SK-N-SH treated with all-trans-retinoic acid at 6 μM for 48 hours (cell line): ENCODE measurements at regions not wholly inside any gene's neighbourhood (a gene's known extent, or its start where the extent isn't known, plus 50 kb on each side); places are given as distances from the start of the nearest gene placed in this dataset.
"Not testable (repeated sequence)": the region's sequence is repeated elsewhere in the genome, so short reads cannot be mapped to it uniquely, and the experiment has no call there.

Experiments
- ATAC-seq: fragments of 200-7000 bp; cut with Tn5 transposase; 3 replicates; pipeline ENCODE4 v1.9.1; 2020; ENCODE audit warnings: mild to moderate bottlenecking, moderate library complexity
- ARNTL ChIP-seq: fragments of 450-650 bp; formaldehyde crosslinking; IDR thresholded peaks from 2 replicates; pipeline ENCODE4 v1.5.0; 2020; ENCODE audit warnings: low read depth, mild to moderate bottlenecking, moderate library complexity, borderline replicate concordance
- BACH2 ChIP-seq: fragments of 250-450 bp; sonication (Bioruptor Pico); IDR thresholded peaks from 2 replicates; pipeline ENCODE4 v1.9.0; 2021; ENCODE audit warnings: mild to moderate bottlenecking, borderline replicate concordance
- CREB5 ChIP-seq: fragments of 250-450 bp; sonication (Bioruptor Pico); IDR thresholded peaks from 2 replicates; pipeline ENCODE4 v1.5.1; 2020; ENCODE audit warnings: low read depth, mild to moderate bottlenecking, moderate library complexity
- CSDC2 ChIP-seq: fragments of 250-450 bp; sonication (Bioruptor Pico); IDR thresholded peaks from 2 replicates; pipeline ENCODE4 v1.5.0; 2020; ENCODE audit warnings: mild to moderate bottlenecking, moderate library complexity
- ESRRG ChIP-seq: fragments of 250-450 bp; sonication (Bioruptor Pico); IDR thresholded peaks from 2 replicates; pipeline ENCODE4 v1.6.1; 2021; ENCODE audit warnings: mild to moderate bottlenecking
- GLIS3 ChIP-seq: fragments of 250-450 bp; sonication (Bioruptor Pico); IDR thresholded peaks from 2 replicates; pipeline ENCODE4 v1.5.0; 2020; ENCODE audit warnings: mild to moderate bottlenecking, moderate library complexity
- OSR1 ChIP-seq: fragments of 250-450 bp; sonication (Bioruptor Pico); IDR thresholded peaks from 2 replicates; pipeline ENCODE4 v1.8.0; 2022; ENCODE audit warnings: moderate library complexity, mild to moderate bottlenecking, inconsistent platforms
- PPARA ChIP-seq: fragments of 250-450 bp; sonication (Bioruptor Pico); IDR thresholded peaks from 2 replicates; pipeline ENCODE4 v1.5.0; 2020; ENCODE audit warnings: mild to moderate bottlenecking, borderline replicate concordance
- RARB ChIP-seq: fragments of 250-450 bp; sonication (Bioruptor Pico); IDR thresholded peaks from 2 replicates; pipeline ENCODE4 v1.8.0; 2021; ENCODE audit warnings: mild to moderate bottlenecking, moderate library complexity
- SNAI2 ChIP-seq: fragments of 250-450 bp; sonication (Bioruptor Pico); IDR thresholded peaks from 2 replicates; pipeline ENCODE4 v1.5.0; 2020; ENCODE audit warnings: mild to moderate bottlenecking, moderate library complexity
- TCF4 ChIP-seq: fragments of 250-450 bp; sonication (Bioruptor Pico); IDR thresholded peaks from 2 replicates; pipeline ENCODE4 v1.8.0; 2021; ENCODE audit warnings: mild to moderate bottlenecking, moderate library complexity, borderline replicate concordance
- TOX ChIP-seq: fragments of 250-450 bp; sonication (Bioruptor Pico); IDR thresholded peaks from 2 replicates; pipeline ENCODE4 v1.8.0; 2021; ENCODE audit warnings: mild to moderate bottlenecking, moderate library complexity, borderline replicate concordance
- ZC3H10 ChIP-seq: fragments of 250-450 bp; sonication (Bioruptor Pico); IDR thresholded peaks from 2 replicates; pipeline ENCODE4 v1.5.1; 2021; ENCODE audit warnings: mild to moderate bottlenecking, moderate library complexity
- ZFP30 ChIP-seq: fragments of 450-650 bp; formaldehyde crosslinking; IDR thresholded peaks from 2 replicates; pipeline ENCODE4 v1.5.0; 2022; ENCODE audit warnings: mild to moderate bottlenecking, moderate library complexity
- ZNF565 ChIP-seq: fragments of 450-650 bp; formaldehyde crosslinking; conservative IDR thresholded peaks from 2 replicates; pipeline ENCODE4 v1.5.0; 2020; ENCODE audit warnings: low read depth, mild to moderate bottlenecking, moderate library complexity
- ZNF70 ChIP-seq: fragments of 450-650 bp; formaldehyde crosslinking; IDR thresholded peaks from 2 replicates; pipeline ENCODE4 v1.5.0; 2020; ENCODE audit warnings: mild to moderate bottlenecking, moderate library complexity
- ZNF8 ChIP-seq: fragments of 450-650 bp; formaldehyde crosslinking; IDR thresholded peaks from 2 replicates; pipeline ENCODE4 v1.5.0; 2020; ENCODE audit warnings: mild to moderate bottlenecking, moderate library complexity
- TF ChIP-seq, protein P1 (sequence below): fragments of 250-450 bp; sonication (Bioruptor Pico); IDR thresholded peaks from 2 replicates; pipeline ENCODE4 v1.5.0; 2020; ENCODE audit warnings: mild to moderate bottlenecking, moderate library complexity
- TF ChIP-seq, protein P2 (sequence below): fragments of 250-450 bp; sonication (Bioruptor Pico); IDR thresholded peaks from 2 replicates; pipeline ENCODE4 v1.8.0; 2021; ENCODE audit warnings: low read depth, mild to moderate bottlenecking, moderate library complexity, borderline replicate concordance
- TF ChIP-seq, protein P3 (sequence below): fragments of 250-450 bp; sonication (Bioruptor Pico); IDR thresholded peaks from 2 replicates; pipeline ENCODE4 v1.5.1; 2021; ENCODE audit warnings: mild to moderate bottlenecking, moderate library complexity

GRCh38 chr2:224121406-224122067 lies 82.5 kb upstream of the SERPINE2 start:
- no peak for TF ChIP-seq GLIS3 (CRISPR knock-in tag)
- no peak for TF ChIP-seq BACH2 (CRISPR knock-in tag)
- no peak for TF ChIP-seq TCF4 (CRISPR knock-in tag)
- no peak for TF ChIP-seq PPARA (CRISPR knock-in tag)
- no peak for TF ChIP-seq ARNTL (CRISPR knock-in tag)
- no peak for TF ChIP-seq ZFP30 (CRISPR knock-in tag)
- no peak for TF ChIP-seq ZC3H10 (CRISPR knock-in tag)
- TF ChIP-seq, protein P1, sequence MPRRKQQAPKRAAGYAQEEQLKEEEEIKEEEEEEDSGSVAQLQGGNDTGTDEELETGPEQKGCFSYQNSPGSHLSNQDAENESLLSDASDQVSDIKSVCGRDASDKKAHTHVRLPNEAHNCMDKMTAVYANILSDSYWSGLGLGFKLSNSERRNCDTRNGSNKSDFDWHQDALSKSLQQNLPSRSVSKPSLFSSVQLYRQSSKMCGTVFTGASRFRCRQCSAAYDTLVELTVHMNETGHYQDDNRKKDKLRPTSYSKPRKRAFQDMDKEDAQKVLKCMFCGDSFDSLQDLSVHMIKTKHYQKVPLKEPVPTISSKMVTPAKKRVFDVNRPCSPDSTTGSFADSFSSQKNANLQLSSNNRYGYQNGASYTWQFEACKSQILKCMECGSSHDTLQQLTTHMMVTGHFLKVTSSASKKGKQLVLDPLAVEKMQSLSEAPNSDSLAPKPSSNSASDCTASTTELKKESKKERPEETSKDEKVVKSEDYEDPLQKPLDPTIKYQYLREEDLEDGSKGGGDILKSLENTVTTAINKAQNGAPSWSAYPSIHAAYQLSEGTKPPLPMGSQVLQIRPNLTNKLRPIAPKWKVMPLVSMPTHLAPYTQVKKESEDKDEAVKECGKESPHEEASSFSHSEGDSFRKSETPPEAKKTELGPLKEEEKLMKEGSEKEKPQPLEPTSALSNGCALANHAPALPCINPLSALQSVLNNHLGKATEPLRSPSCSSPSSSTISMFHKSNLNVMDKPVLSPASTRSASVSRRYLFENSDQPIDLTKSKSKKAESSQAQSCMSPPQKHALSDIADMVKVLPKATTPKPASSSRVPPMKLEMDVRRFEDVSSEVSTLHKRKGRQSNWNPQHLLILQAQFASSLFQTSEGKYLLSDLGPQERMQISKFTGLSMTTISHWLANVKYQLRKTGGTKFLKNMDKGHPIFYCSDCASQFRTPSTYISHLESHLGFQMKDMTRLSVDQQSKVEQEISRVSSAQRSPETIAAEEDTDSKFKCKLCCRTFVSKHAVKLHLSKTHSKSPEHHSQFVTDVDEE (CRISPR knock-in tag) = no peak
- no peak for TF ChIP-seq ZNF565 (CRISPR knock-in tag)
- TF ChIP-seq ESRRG = no peak
- TF ChIP-seq, protein P2, sequence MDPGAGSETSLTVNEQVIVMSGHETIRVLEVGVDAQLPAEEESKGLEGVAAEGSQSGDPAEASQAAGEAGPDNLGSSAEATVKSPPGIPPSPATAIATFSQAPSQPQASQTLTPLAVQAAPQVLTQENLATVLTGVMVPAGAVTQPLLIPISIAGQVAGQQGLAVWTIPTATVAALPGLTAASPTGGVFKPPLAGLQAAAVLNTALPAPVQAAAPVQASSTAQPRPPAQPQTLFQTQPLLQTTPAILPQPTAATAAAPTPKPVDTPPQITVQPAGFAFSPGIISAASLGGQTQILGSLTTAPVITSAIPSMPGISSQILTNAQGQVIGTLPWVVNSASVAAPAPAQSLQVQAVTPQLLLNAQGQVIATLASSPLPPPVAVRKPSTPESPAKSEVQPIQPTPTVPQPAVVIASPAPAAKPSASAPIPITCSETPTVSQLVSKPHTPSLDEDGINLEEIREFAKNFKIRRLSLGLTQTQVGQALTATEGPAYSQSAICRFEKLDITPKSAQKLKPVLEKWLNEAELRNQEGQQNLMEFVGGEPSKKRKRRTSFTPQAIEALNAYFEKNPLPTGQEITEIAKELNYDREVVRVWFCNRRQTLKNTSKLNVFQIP (CRISPR knock-in tag) = no peak
- TF ChIP-seq, protein P3, sequence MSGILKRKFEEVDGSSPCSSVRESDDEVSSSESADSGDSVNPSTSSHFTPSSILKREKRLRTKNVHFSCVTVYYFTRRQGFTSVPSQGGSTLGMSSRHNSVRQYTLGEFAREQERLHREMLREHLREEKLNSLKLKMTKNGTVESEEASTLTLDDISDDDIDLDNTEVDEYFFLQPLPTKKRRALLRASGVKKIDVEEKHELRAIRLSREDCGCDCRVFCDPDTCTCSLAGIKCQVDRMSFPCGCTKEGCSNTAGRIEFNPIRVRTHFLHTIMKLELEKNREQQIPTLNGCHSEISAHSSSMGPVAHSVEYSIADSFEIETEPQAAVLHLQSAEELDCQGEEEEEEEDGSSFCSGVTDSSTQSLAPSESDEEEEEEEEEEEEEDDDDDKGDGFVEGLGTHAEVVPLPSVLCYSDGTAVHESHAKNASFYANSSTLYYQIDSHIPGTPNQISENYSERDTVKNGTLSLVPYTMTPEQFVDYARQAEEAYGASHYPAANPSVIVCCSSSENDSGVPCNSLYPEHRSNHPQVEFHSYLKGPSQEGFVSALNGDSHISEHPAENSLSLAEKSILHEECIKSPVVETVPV (CRISPR knock-in tag) = no peak
- no peak for TF ChIP-seq ZNF8
- no peak for TF ChIP-seq RARB (CRISPR knock-in tag)
- no peak for ATAC-seq

DNA sequence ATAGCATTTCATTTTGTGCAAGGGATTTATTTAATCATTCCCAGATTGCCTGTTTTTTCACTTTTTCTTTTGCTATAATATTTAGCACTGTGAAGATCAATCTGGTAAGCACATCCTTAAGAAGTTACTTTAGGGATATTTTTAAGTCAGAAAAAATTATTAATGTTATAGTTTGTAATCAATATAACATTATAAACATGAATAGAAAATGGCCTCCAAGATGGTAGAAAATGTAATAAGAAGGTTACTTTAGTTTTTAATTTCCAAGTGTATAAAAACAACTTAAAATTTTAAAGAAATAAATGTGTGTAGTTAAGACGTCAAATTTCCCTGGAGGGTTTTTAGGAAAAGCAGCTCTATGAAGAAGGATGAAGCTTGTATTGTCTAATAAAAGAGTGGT lies 81.9 kb upstream of the SERPINE2 start:
- no peak for ATAC-seq
- TF ChIP-seq BACH2 (CRISPR knock-in tag) (no peak), ZC3H10 (CRISPR knock-in tag) (no peak), RARB (CRISPR knock-in tag) (no peak), ARNTL (CRISPR knock-in tag) (no peak), CREB5 (CRISPR knock-in tag) (no peak), CSDC2 (CRISPR knock-in tag) (no peak), ZNF8 (no peak), OSR1 (CRISPR knock-in tag) (no peak)
- TF ChIP-seq, protein P2 (CRISPR knock-in tag) = no peak

GRCh38 chr2:224119846-224120245 lies 80.8 kb upstream of the SERPINE2 start:
- not testable (repeated sequence) for ATAC-seq

DNA sequence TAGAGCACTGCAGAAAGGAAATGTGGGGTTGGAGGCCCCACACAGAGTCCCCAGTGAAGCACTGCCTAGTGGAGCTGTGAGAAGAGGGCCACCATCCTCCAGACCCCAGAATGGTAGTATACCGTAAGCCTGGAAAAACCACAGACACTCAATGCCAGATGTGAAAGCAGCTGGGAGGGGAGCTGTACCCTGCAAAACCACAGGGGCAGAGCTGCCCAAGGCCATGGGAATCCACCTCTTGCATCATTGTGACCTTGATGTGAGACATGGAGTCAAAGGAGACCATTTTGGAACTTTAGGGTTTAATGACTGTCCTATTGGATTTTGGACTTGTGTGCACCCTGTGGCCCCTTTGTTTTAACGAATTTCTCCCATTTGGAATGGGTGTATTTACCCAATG lies 75.3 kb upstream of the SERPINE2 start:
- ATAC-seq = no peak
- TF ChIP-seq CREB5 (CRISPR knock-in tag) = no peak
- TF ChIP-seq ZNF70 (CRISPR knock-in tag) = no peak
- TF ChIP-seq ESRRG = no peak
- no peak for TF ChIP-seq BACH2 (CRISPR knock-in tag)
- TF ChIP-seq TOX (CRISPR knock-in tag) = no peak
- TF ChIP-seq ZNF8 = no peak
- TF ChIP-seq, protein P2 (CRISPR knock-in tag) = no peak
- TF ChIP-seq SNAI2 (CRISPR knock-in tag) = no peak
- TF ChIP-seq RARB (CRISPR knock-in tag) = no peak
- TF ChIP-seq ARNTL (CRISPR knock-in tag) = no peak
